DOHH2 (cell line): ENCODE measurements at regions not wholly inside any gene's neighbourhood (a gene's known extent, or its start where the extent isn't known, plus 50 kb on each side); places are given as distances from the start of the nearest gene placed in this dataset.

ENCODE experiments used
- EZH2phosphoT487 ChIP-seq: fragments of 200-600 bp; sonication (generic); IDR thresholded peaks from 2 replicates; pipeline ENCODE4 v1.6.1; 2017; ENCODE audit warnings: borderline replicate concordance, mild to moderate bottlenecking, antibody characterized with exemption, low read length, moderate library complexity, mixed read lengths
- TF ChIP-seq, protein P1 (sequence below): fragments of 200-600 bp; sonication (generic); IDR thresholded peaks from one replicate; pipeline ENCODE4 v1.5.1; 2014; ENCODE audit warnings: antibody characterized with exemption, mild to moderate bottlenecking, low read depth, low read length; ENCODE audit not compliant: poor library complexity, severe bottlenecking

DNA sequence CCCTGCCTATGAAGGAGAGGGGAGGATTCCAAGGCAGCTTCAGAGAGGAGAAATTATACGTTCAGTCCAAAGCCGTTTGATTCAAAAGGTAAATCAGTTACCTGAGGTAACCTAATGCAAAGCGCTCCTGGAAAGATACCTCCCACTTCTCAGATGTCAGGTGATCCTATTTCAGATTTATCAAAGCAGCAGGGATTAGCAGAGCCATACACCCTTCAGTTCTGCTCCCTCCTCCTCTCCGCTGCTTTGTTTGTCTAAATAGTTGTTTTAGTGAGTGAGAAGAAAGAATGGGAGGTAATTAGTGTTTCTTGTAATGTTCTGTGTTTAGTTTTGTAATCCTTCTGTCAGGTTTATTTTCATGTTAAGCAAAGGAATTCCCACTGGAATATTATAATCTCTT, 81.1 kb downstream of the SOX14 start:
- TF ChIP-seq, protein P1, sequence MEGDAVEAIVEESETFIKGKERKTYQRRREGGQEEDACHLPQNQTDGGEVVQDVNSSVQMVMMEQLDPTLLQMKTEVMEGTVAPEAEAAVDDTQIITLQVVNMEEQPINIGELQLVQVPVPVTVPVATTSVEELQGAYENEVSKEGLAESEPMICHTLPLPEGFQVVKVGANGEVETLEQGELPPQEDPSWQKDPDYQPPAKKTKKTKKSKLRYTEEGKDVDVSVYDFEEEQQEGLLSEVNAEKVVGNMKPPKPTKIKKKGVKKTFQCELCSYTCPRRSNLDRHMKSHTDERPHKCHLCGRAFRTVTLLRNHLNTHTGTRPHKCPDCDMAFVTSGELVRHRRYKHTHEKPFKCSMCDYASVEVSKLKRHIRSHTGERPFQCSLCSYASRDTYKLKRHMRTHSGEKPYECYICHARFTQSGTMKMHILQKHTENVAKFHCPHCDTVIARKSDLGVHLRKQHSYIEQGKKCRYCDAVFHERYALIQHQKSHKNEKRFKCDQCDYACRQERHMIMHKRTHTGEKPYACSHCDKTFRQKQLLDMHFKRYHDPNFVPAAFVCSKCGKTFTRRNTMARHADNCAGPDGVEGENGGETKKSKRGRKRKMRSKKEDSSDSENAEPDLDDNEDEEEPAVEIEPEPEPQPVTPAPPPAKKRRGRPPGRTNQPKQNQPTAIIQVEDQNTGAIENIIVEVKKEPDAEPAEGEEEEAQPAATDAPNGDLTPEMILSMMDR = no peak
- TF ChIP-seq EZH2phosphoT487 = no peak
